Neutrophil (primary cell): ENCODE measurements at regions not wholly inside any gene's neighbourhood (a gene's known extent, or its start where the extent isn't known, plus 50 kb on each side); places are given as distances from the start of the nearest gene placed in this dataset.

Source experiments
- H3K27ac ChIP-seq: fragments of 200-600 bp; sonication (generic); 2 replicates; pipeline ENCODE4 v1.5.1; 2016; ENCODE audit warnings: mild to moderate bottlenecking, moderate library complexity
- H3K27me3 ChIP-seq: fragments of 200-600 bp; sonication (generic); 2 replicates; pipeline ENCODE4 v1.6.0; 2016; ENCODE audit warnings: mild to moderate bottlenecking
- H3K36me3 ChIP-seq: fragments of 200-600 bp; sonication (generic); 2 replicates; pipeline ENCODE4 v1.5.1; 2017
- H3K4me1 ChIP-seq, 2 experiments: fragments of 200-600 bp in 1 of 2; sonication (generic) in 1 of 2; 1 replicate in 1 of 2; 2 replicates in 1 of 2; pipeline versions ENCODE4 v1.5.1 to v1.6.1; 2013 to 2016; ENCODE audit warnings: low read depth in 1 of 2, low read length in 1 of 2, mild to moderate bottlenecking in 1 of 2, moderate library complexity in 1 of 2; ENCODE audit not compliant: control insufficient read depth in 1 of 2, insufficient read depth in 1 of 2
- H3K4me3 ChIP-seq, 2 experiments: fragments of 200-600 bp in 1 of 2; sonication (generic) in 1 of 2; 1 replicate in 1 of 2; 2 replicates in 1 of 2; pipeline ENCODE4 v1.5.1; 2013 to 2016; ENCODE audit warnings: low read depth in 1 of 2, low read length in 1 of 2, mild to moderate bottlenecking in 1 of 2, moderate library complexity in 1 of 2
- H3K9me3 ChIP-seq: fragments of 200-600 bp; sonication (generic); 2 replicates; pipeline ENCODE4 v1.5.1; 2016
- TF ChIP-seq, protein P1 (sequence below): fragments of 200-600 bp; sonication (generic); IDR thresholded peaks from 2 replicates; pipeline ENCODE4 v1.5.1; 2016; ENCODE audit warnings: antibody characterized with exemption

GRCh38 chr19:30692879-30693503, 320.8 kb downstream of the ZNF536 start:
- no peaks in the 10 kb centered on the region for H3K4me1 ChIP-seq
- H3K9me3 ChIP-seq = no peaks in the 10 kb centered on the region
- TF ChIP-seq, protein P1, sequence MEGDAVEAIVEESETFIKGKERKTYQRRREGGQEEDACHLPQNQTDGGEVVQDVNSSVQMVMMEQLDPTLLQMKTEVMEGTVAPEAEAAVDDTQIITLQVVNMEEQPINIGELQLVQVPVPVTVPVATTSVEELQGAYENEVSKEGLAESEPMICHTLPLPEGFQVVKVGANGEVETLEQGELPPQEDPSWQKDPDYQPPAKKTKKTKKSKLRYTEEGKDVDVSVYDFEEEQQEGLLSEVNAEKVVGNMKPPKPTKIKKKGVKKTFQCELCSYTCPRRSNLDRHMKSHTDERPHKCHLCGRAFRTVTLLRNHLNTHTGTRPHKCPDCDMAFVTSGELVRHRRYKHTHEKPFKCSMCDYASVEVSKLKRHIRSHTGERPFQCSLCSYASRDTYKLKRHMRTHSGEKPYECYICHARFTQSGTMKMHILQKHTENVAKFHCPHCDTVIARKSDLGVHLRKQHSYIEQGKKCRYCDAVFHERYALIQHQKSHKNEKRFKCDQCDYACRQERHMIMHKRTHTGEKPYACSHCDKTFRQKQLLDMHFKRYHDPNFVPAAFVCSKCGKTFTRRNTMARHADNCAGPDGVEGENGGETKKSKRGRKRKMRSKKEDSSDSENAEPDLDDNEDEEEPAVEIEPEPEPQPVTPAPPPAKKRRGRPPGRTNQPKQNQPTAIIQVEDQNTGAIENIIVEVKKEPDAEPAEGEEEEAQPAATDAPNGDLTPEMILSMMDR = no peak
- H3K36me3 ChIP-seq = no peaks in the 10 kb centered on the region
- H3K27ac ChIP-seq = no peak overlapping the region
- peaks cover 67% of the 10 kb centered on the region for H3K27me3 ChIP-seq
- H3K4me3 ChIP-seq = no peak overlapping the region

- no peak overlapping the region for H3K27ac ChIP-seq
- H3K9me3 ChIP-seq = no peaks in the 10 kb centered on the region
- H3K27me3 ChIP-seq = peaks cover 74% of the 10 kb centered on the region
- no peak overlapping the region for H3K4me3 ChIP-seq
- no peaks in the 10 kb centered on the region for H3K36me3 ChIP-seq
- no peaks in the 10 kb centered on the region for H3K4me1 ChIP-seq
- TF ChIP-seq, protein P1 = no peak
Observed at GRCh38 chr19:30692181-30692811, 320.1 kb downstream of the ZNF536 start.

- no peaks in the 10 kb centered on the region for H3K9me3 ChIP-seq
- H3K27ac ChIP-seq = no peak overlapping the region
- peaks cover 79% of the 10 kb centered on the region for H3K27me3 ChIP-seq
- TF ChIP-seq, protein P1 = no peak
- no peaks in the 10 kb centered on the region for H3K36me3 ChIP-seq
- no peaks in the 10 kb centered on the region for H3K4me1 ChIP-seq
- no peak overlapping the region for H3K4me3 ChIP-seq
Observed at GRCh38 chr19:30691819-30692166, 319.6 kb downstream of the ZNF536 start.

- no peaks in the 10 kb centered on the region for H3K9me3 ChIP-seq
- TF ChIP-seq, protein P1 = no peak
- no peak overlapping the region for H3K27ac ChIP-seq
- H3K27me3 ChIP-seq = peaks cover 85% of the 10 kb centered on the region
- no peaks in the 10 kb centered on the region for H3K4me1 ChIP-seq
- no peak overlapping the region for H3K4me3 ChIP-seq
- no peaks in the 10 kb centered on the region for H3K36me3 ChIP-seq
Observed at GRCh38 chr19:30690935-30691818, 319.0 kb downstream of the ZNF536 start.

DNA sequence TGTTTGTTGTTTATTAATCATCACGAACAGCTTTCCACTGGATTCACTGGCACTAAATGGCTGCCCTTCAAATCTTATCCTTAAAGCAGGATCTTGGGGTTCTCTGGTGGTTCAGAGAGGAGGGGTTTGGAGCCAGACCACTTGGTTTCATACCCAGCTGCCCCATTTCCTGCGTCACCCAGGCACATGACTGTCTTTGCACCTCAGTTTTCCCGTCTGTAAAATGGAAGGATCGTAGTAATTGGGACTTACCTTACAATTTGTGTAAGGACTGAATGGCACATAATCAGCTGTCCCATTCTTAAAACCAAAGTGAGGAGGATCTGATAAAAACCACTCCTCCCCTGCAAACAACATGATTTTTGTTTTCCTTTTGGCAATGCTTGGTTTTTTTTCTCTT, 318.3 kb downstream of the ZNF536 start:
- Histone ChIP-seq H3K9me3 (no peaks in the 10 kb centered on the region), H3K27ac (no peak overlapping the region), H3K4me3 (no peak overlapping the region), H3K4me1 (no peaks in the 10 kb centered on the region), H3K36me3 (no peaks in the 10 kb centered on the region), H3K27me3 (peaks cover 91% of the 10 kb centered on the region)
- TF ChIP-seq, protein P1 = no peak
